NCI-H2196 (cell line): ENCODE measurements at regions not wholly inside any gene's neighbourhood (a gene's known extent, or its start where the extent isn't known, plus 50 kb on each side); places are given as distances from the start of the nearest gene placed in this dataset.

ENCODE experiments used
- DNase-seq: peaks from one replicate; lab custom pipeline; 2025; ENCODE audit not compliant: unreplicated experiment; lab: John Stamatoyannopoulos, UW

- no peak for DNase-seq
These were observed 491.8 kb downstream of the ANXA1 start for GRCh38 chr9:73643379-73644013.

DNA sequence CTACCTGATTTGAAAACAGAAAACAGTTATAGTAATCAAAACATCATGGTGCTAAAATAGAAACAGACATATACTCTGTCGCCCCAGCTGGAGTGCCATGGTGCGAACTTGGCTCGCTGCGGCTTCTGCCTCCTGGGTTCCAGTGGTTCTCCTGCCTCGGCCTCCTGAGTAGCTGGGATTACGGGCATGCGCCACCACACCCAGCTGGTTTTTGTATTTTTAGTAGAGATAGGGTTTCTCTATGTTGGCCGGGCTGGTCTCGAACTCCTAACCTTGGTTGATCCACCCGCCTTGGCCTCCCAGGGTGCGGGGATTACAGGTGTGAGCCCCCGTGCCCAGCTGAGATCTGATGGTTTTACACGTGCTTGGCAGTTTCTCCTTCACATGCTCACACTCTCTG lies 495.9 kb downstream of the ANXA1 start:
- DNase-seq = no peak

GRCh38 chr9:73649552-73649951 lies 497.9 kb downstream of the ANXA1 start:
- no peak for DNase-seq

- no peak for DNase-seq
These were observed 503.7 kb downstream of the ANXA1 start for GRCh38 chr9:73655363-73655762.

GRCh38 chr9:73655831-73656230 lies 504.2 kb downstream of the ANXA1 start:
- no peak for DNase-seq

DNA sequence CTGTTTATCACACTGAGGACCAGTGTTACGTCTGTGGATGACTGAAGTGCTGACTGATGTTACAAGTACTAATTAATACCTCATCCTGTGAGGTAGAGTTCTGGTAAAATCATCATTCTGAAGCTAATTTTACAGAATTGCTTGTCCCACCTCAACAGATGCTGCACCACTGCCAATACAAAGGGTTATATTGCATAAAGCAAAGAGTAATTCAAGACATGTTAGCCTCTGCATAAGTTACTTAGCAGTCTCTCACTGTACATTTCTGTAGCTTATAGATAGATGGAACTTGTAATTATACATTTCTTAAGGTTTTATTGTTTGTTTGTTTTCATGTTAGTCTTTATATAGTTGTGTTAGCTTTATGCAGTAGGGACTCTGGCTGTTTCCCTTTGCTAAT lies 513.6 kb downstream of the ANXA1 start:
- DNase-seq = no peak

GRCh38 chr9:73667749-73668148 lies 516.1 kb downstream of the ANXA1 start:
- DNase-seq = no peak

GRCh38 chr9:73680831-73681230 lies 529.2 kb downstream of the ANXA1 start:
- DNase-seq = no peak

DNA sequence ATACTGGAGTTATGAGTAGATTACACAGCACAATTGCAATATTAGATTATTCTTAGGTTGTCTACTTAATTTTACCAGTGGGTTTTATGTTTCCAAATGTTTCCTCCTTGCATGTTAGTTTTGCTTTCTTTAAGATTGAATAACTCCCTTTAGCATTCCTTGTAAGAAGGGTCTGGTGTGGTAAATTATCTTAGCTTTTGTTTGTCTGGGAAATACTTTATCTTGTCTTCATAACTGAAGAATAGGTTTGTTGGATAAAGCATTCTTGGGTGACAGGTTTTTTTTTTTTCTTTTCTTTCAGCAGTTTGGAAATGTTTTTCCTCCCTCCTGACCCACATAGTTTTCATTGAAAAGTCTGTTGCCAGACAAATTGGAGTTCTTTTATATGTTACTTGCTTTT lies 531.1 kb downstream of the ANXA1 start:
- DNase-seq = no peak

- DNase-seq = peak; percentile 9
These were observed 532.4 kb downstream of the ANXA1 start for GRCh38 chr9:73683862-73684591.

GRCh38 chr9:73684601-73685000 lies 532.9 kb downstream of the ANXA1 start:
- DNase-seq = no peak

GRCh38 chr9:73685786-73686185 lies 534.1 kb downstream of the ANXA1 start:
- DNase-seq = no peak

GRCh38 chr9:73689051-73689870 lies 537.6 kb downstream of the ANXA1 start:
- no peak for DNase-seq

GRCh38 chr9:73701415-73702057 lies 549.9 kb downstream of the ANXA1 start:
- DNase-seq = no peak

GRCh38 chr9:73714294-73714693 lies 562.6 kb downstream of the ANXA1 start:
- no peak for DNase-seq

- DNase-seq = no peak
These were observed 563.9 kb downstream of the ANXA1 start for GRCh38 chr9:73715591-73715990.

DNA sequence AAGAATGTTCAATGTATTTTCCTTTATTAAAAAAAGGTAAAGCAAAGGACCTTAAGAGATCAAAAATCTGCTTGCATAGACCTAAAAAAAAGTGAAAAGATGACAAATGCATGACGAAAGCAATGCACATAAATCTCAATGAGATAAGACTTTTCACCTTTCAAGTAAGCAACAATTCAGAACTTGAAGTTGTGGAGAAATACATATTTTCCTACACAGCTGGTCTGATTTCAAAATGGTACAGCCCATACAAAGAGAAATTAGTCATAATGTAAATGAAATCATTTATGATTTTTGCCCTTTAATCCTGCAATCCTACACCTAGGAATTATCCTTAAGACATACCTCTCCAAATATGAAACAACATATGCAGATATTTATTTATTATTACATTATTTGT lies 568.0 kb downstream of the ANXA1 start:
- no peak for DNase-seq

GRCh38 chr9:73720601-73721000 lies 568.9 kb downstream of the ANXA1 start:
- no peak for DNase-seq

GRCh38 chr9:73736270-73736669 lies 584.6 kb downstream of the ANXA1 start:
- no peak for DNase-seq

DNA sequence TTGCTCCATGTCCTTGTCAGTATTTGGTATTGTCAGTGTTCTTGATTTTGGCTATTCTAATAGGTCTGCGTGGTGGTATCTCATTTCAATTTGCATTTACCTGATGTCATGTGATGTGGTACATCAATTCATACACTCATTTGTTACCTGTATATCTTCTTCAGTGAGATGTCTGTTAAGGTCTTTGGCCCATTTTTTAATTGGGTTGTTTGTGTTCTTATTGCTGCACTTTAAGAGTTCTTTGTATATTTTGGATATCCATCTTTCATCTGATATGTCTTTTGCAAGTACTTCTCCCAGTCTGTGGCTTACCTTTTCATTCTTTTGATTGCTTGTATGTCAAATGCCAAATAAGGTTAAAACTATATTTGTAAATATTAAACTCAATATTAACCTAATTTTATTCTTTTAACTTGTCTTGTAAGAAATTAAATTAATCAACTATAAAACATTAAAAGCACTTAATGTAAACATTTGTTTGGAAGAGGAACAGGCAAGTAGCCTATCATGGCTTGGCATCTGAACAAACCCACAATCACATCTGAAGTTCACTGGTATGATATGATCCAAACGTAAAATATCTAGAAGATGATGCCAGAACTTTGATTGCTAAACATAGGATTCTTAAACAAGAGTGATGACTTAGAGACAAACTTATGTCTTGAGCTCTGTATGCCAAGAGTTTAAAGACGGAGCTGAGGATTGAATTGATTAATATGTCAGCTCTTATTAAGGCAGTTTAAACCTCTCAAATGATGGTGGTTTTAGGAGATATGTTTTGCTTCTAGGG lies 587.3 kb downstream of the ANXA1 start:
- DNase-seq = no peak

DNA sequence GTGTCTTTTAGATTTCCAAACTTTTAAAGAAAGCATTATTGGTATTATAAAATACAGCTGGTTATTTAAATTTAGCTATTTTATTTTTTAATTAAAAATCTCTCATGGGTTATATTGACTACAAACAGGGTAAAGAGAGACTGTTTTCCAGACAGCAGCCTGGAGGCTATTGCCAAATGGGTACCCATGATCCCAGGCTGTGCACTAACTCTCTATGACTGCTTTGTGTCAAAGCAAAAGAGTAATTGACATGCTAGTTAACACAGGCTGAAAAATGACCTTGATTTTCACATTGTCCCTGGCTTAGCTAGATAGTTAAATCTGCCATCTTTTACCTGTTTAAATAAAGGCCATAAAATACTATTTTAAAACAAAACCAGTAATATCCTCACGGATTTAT lies 589.7 kb downstream of the ANXA1 start:
- DNase-seq = no peak
